GM19372 (cell line): ENCODE measurements at regions not wholly inside any gene's neighbourhood (a gene's known extent, or its start where the extent isn't known, plus 50 kb on each side); places are given as distances from the start of the nearest gene placed in this dataset.
"Not testable (repeated sequence)": the region's sequence is repeated elsewhere in the genome, so short reads cannot be mapped to it uniquely, and the experiment has no call there.

Experiments used
- ATAC-seq: cut with Tn5 transposase; IDR thresholded peaks from one replicate; pipeline ENCODE4 v1.9.1; 2021; ENCODE audit warnings: mild to moderate bottlenecking, low read depth, moderate library complexity; ENCODE audit not compliant: unreplicated experiment

DNA sequence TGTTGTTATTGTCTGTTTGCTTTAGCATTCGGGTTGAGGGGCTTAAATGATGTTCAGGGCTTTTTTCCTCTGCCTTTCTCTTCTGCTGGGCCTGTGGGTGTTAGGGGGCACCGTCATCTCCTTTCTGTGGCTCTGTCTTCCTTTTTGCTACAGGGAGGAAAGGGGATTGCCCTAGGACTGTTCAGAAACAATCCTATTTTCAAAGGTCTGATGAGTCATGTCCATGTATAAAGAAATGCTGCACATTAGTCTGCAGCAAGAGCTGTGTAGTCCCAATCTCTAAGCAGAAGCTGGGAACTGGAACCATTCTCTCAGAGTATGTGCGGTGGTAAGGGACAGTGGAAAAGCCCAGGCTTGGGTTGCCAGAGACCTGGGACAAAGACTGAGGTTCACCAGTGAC is 462.3 kb downstream of the OMA1 start:
- ATAC-seq, result no peak

DNA sequence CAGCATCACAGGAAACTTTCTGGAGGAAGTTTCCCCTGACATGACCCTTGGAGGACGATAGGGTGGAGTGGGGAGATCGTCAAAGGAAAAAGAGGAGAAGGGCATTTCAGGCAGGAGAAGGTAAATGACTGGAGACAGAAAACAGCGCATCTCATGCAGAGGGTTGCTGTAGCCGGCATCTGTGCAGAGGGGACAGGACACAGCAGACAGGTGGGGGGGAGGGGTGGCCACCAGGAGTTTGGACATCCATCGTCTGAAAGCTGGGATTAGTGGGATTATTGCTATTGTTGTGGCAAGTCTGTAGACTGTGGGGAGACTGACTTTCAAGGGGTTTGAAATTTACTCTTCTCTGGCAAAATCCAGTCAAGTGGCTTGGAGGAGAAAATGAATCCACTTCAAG is 463.9 kb downstream of the OMA1 start:
- no peak for ATAC-seq

DNA sequence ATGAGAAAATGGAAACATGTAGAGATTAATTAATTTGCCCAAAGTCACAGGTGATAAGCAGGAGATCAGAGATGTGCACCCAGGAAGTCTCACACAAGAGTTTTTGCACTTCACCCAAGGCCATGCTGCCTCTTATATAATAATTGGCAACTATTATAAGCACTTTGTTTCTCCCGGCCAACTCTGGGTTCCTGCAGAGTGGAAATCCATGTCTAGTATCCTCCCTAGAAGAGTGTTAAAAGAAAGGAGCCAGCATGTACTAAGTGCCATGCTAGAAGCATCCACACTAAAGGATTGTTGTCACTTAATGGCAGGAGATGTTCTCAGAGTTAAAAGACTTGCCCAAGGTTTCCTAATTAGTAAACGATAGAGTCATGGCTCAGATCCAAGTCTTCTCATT is 470.3 kb downstream of the OMA1 start:
- ATAC-seq, result no peak

DNA sequence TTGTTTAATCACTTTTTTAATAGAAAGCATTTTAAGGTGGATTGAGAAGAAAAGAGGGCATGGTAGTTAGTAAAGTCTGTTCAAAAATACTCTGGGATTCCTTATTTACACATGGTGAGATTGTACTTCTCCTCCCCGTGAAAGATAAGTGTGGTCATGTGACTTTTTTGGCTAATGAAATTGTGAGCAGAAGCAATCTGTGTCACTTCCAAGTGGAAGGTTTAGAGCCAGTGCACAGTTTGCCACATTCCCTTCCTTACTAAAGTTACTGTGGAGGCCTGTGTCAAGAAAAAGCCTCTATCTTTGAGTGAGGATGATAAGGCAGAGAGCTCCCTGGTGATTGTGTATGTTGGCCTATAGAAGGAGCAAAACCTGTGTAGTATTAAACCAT is 471.3 kb downstream of the OMA1 start:
- ATAC-seq, result no peak

DNA sequence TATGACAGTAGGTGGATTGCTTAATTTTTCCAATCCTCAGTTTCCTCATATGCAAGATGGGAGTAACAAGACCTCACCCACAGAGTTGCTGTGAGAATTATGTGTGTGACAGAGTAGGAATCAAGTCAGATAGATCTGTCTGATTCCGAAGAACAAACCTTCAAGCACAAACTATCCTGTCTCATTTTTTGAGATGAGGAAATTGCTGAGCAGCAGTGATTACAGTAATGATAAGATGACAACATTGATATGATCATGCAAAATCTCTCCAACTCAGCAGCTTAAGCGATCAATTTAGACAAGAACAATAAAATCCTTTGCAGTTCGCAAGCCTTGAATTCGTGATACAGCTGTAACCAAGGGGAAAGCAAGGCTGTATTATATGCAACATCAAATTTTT is 474.1 kb downstream of the OMA1 start:
- no peak for ATAC-seq

DNA sequence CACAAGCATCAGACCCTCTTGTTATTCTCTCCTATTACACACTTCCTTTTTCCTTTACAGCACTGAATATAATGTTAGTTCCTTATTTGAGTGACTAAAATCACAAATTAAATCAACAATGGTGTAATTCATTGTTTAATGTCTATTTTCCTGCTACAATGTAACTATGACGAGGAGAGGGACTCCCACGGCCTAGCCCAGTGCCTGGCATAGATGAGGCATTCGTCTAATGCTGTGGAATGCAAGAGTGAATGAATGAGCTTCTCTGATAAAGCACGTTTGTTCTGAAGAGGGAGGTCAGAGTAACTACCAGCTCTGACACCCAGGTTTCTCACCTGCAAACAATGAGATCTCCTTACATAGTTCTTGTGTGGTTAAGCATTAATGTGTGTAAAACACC is 479.4 kb downstream of the OMA1 start:
- no peak for ATAC-seq

DNA sequence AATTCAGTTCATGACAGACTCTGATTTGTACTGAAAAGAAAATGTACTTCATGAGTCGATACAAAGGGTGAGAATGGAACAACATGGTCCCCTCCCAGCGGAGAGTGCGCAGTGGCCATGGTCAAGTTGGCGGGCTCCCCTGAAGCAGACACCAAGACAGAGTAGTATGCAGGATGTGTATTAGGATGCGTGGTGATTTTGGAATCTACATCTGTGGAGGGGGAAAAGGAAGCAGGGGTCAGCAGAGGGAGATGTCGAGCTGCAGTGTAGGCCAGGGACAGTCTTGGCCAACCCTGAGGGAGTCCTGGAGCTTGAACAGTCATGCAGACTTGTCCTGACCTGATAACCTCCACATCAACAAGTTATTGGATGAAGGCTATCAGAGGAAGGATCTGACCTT is 481.0 kb downstream of the OMA1 start:
- no peak for ATAC-seq

DNA sequence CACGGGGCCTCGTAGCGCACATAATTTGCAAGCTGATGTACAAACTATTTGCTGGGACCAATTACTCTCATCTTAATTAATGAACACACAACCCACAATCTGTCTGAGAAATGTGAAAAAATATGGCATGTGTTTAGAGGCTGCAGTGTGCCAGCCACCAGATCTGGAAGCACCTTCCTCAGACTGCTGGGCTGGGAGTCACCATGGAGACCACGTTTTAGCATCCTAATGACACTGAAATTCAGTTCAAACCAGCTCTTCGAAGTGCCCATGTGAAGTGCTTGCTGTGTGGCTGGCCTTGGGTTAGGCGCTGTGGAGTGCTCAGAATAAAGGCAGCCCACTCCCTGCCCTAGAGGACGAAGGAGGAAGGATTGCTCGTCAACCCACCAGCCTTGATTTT is 482.4 kb downstream of the OMA1 start:
- no peak for ATAC-seq

DNA sequence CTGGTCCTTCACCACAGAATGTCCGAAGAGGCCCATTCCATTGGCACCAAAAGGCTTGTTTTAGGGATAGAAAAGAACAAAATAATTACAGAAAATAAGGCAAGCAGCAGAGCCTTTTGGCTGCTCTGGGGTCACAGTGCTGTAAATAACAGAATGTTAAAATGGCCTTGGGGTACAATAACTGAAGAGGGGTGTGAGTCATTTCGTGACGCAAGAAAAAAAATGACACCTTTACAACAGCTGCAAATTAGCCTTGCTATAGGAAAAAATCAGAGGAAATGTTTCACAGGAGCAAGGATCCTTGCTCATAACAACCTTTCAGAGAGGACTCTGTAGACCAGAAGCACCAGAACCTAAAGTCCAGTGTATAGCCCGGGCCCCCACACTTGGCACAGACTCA is 483.4 kb downstream of the OMA1 start:
- ATAC-seq, result no peak

DNA sequence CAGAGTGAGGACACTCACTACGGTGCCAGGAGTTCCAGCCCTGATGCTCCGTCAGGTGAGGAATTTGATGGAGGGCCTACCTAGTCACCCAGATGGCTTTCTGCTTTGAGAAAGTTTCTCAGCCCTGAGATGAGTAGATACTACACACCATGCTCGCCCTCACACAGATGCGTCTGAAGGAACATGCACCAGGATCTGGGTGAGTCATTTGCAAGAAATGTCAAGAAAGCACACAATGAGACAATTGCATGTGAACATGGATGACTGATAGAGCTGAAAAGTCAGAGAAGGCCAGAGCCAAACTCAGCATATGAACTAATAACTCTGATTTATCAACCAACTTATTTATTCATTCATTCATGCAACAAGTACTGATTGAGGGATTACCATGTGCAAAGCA is 483.9 kb downstream of the OMA1 start:
- no peak for ATAC-seq

DNA sequence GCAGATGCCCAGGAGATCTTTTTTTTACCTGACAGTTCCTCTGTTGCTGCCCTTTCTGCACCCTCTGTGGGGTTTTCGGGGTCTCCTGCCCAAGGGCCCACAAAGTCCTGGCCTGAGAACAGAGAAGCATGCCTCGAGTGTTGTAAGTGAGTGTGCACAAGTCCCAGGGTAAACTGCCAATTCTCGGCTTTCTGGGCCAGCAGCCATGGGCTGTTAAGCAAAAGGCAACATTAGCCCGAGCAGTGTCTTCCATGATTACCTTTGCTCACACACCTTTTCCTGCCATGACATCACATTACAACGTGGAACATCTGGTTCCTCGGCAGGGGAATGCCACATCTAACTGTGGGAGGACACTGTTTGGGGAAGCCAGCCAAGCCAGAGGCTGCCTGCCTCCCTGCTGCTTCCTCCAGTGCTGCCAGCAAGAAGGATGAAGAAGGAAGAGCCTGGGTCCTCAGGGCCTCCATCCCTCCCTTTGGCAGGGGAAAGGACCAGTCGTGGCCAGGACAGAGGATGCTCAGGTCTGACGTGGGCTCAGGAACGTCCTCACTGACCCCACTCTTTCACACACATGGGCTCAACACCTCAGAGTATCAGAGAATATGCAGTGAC is 485.9 kb downstream of the OMA1 start:
- no peak for ATAC-seq

DNA sequence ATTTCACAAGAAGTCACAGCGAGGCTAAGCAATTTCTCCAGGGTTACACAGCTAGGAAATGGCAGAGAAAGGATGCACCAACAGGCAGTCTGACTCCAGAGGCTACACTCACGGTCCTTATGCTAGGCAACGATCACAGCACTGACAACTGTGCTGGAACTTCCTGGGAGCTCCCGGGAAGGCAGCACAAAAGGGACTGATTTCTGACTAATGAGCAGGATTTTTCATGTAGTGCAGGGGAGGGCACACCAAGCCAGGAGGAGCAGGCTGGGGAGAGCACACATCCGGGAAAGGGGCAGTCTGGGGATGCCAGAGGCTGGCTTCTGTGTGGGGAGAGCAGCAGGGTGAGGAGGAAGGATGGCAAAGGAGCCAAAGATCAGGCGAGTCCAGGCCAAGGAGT is 486.7 kb downstream of the OMA1 start:
- no peak for ATAC-seq

DNA sequence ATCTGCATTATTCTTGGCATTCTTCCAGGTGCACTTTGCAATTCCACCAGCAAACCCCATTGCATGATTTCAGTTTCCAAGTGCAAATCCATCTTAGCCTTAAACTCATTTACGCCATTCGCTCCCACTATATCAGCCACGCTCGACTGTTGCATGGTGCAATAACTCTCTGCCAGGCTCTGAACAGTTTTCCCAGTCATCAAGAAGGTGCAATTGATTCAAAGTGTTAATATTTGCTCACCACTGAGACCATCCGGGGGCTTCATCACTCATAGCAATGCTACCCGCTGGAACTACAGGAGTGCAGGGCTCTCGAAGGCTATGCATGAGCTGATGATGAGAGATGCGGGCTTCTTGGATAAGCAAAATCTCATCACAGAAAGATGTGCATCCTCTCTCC is 488.2 kb downstream of the OMA1 start:
- ATAC-seq, result no peak

DNA sequence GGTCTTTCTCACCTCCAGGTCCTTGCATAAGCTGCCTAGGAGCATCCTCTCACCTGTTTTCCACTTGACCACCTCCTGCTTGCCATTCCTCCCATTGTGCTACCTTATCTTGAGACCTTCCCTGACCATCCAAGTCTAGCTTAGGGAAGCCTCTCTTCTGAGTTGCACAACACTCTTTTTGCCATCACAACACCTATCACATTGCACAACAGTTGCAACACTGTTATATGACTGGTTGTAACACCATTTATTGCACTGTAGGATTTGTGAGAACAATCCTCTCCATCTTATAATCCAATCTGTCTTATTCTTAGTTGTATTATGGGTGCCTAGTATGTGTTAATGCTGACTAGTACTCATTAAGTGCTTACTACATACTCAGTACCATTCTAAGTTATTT is 488.7 kb downstream of the OMA1 start:
- no peak for ATAC-seq

DNA sequence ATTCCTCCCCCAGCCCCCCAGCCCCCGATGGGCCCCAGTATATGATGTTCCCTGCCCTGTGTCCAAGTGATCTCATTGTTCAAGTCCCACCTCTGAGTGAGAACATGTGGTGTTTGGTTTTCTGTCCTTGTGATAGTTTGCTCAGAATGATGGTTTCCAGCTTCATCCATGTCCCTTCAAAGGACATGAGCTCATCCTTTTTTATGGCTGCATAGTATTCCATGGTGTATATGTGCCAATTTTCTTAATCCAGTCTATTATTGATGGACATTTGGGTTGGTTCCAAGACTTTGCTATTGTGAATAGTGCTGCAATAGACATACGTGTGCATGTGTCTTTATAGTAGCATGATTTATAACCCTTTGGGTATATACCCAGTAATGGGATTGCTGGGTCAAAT is 495.3 kb downstream of the OMA1 start:
- not testable (repeated sequence) for ATAC-seq

DNA sequence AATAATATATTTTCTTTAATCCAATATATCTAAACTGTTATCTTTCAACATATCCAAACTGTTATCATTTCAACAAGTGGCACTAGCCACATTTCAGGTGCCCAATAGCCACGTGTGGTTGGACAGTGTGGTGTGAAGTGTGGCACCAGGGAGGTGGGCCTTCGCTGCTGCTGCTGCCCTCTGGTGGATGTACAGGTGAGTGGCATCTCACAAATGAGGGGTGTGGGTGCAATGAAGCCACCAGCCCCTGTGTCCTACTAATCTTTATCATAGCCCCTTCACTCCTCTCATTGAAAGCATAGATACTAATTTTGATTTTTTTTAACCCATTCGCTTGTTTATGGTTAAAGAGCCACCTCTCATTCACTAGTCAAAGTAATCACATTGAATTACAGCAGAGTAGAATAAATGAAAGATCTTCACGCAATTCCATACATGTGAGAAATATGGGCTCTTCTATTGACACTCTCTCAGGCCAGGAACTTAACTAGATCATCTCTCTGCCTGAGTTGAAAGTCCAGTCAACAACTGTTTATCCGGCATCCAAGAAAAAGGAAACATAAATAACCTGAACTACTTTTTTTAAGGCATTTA is 499.2 kb downstream of the OMA1 start:
- peak; percentile 74 for ATAC-seq

DNA sequence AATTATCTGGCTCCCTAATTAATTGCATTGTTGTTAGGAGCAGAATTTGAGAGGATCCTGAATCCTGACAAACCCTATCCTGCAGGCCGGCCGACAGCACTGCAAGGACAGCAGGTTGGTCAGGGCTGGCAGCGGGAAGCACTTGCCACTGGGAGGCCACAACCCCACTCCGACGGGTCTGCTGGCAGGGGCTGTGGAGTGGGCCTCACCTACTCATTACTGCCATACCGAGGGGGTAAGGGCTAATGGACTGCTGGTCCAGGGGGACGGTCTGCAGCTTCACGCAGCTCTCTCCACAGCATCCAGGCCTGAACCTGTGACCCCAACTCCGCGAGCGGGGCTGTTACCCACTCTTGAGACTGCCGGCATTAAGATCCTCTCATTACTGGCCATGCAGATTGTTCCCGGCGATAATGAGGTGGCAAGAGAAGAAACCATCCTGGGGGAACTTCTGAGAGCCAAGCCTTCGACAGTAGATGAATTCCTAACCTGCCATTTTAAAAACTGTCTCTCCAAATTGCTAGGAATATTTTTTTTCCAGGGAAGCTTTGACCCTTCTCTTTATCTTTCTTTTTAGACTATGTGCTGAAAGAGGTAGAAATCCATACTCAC is 501.3 kb downstream of the OMA1 start:
- no peak for ATAC-seq

DNA sequence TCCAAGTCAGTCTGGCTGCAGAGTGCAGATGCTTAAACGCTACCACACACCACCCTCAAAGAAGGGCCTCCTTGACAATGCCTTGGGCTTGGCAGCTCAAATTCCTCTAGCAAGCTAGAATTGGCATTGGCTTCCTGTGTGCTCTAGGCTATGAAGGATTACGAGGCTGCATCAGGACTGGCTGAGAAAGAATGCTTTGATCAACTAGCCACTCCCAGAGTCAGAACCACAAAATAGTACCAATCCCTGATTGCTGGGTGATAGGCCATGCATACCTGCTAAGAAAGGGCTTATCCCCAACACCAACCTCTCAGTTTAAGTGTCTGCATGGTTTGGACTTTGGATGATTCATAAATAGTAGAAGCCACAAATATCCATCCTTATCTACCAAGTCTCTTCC is 504.9 kb downstream of the OMA1 start:
- ATAC-seq, result no peak

DNA sequence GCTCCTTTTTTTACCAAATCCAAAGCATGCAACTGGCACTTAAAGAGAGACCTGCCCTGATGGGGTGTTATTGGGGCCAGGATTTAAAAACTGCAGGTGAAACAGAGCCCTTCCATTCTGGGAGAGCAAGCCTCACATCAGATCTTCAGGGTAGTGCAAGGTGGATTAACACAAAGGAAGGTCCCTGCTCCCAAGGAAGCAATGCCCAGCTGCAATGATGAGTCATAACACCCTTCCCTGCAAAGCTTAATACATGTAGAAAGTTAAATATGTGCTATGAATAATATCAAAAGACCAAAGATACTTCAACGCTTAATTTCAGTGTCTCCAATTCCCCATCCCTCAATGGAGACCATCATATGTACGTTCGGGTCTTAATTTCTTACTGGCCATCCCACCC is 508.0 kb downstream of the OMA1 start:
- ATAC-seq, result no peak

DNA sequence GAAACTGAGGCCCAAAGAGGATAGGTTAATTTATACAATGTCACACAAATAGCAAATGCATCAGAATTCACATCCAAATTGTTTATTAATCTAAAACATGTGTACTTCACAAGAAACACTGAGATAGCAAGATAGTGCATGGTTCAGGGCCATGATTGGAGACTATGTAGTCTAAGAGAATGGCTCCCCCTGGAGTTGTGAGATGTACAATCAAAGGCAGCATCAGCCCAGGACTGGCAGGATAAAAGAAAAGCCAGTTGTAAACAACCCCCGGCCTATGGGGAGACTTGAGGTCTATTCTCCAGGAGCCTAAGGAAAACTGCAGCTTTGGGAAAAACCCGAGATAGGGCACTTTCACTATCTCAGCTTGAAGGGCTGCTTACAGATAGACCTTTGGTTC is 511.0 kb downstream of the OMA1 start:
- ATAC-seq, result no peak

DNA sequence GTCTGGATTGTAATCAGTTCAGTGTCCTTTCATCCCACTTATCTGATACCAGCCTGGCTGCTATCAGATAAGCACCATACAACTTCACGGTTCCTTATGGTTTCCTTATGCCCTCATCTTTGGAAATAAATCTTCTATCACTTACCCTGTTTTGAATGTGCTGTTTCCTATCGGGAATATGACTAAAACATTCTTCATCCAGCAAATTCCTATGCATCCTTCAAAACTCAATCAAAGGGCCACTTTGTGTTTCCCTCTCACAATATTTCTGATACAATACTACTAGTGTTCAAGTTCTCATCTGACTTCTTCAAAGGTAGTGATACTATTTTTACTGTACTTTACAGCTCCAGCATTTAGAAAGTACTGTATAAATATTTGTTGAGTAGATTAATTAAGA is 513.2 kb downstream of the OMA1 start:
- no peak for ATAC-seq

DNA sequence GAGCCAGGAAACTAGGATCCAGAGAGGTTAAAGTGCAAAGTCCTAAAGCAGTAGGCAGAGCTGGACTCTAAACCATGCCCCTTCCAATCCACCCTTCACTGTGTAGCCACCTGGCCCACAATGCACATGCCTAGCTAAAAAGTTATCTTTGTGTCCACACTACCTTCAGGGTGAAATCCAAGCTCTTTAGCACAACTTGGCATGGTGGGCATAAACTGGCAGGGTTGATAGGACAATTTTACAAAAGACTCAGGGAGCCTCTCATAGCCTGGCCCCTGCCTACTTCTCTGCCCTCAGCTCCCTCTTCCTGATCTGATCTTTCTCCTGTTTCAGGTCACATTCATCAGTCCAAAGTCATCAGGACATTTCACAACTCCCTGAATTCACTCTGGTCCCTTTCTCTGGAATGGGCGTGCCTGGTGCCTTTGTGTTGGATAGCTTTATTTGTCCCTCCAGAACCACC is 513.9 kb downstream of the OMA1 start:
- no peak for ATAC-seq
